GM06990 (cell line): ENCODE measurements at regions not wholly inside any gene's neighbourhood (a gene's known extent, or its start where the extent isn't known, plus 50 kb on each side); places are given as distances from the start of the nearest gene placed in this dataset.
"Not testable (repeated sequence)": the region's sequence is repeated elsewhere in the genome, so short reads cannot be mapped to it uniquely, and the experiment has no call there.

Experiments used
- DNase-seq: peaks from one replicate; pipeline ENCODE4 v3.0.0-alpha.2; 2011; ENCODE audit not compliant: insufficient read length; ENCODE audit errors: extremely low read depth
- H3K27me3 ChIP-seq: replicated peaks from 2 replicates; pipeline ENCODE4 v1.6.0; 2011; ENCODE audit warnings: low read length; ENCODE audit not compliant: control insufficient read depth, insufficient read depth
- H3K36me3 ChIP-seq: 2 replicates; pipeline ENCODE4 v1.5.1; 2011; ENCODE audit warnings: low read length; ENCODE audit not compliant: control insufficient read depth, insufficient read depth
- H3K4me3 ChIP-seq: replicated peaks from 2 replicates; pipeline ENCODE4 v1.5.1; 2011; ENCODE audit warnings: low read depth, mild to moderate bottlenecking, control low read depth, low read length
- TF ChIP-seq, protein P1 (sequence below): IDR thresholded peaks from 2 replicates; pipeline ENCODE4 v1.5.1; 2011; ENCODE audit warnings: low read length, control low read depth, mild to moderate bottlenecking, inconsistent platforms; ENCODE audit not compliant: insufficient read depth, poor library complexity, severe bottlenecking

DNA sequence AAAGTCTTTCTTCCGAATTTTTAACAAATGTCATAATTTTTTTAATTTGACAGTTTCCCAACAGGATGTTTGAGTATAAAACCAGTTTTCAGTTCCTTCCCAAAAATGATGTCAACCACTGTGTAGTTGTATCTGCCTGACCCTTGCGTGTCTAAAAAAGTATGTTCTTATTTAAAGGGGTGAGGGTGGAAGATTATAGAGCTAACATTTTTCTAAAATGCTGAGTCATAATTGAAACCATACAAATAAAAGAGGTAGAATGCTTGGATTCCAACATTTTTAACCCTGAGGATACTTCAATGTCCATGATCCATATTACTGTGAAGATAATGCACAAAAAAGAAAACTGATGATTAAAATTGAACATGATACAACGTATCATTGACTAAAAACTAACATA lies 1388.8 kb downstream of the UQCRFS1 start:
- no peak for DNase-seq
- TF ChIP-seq, protein P1, sequence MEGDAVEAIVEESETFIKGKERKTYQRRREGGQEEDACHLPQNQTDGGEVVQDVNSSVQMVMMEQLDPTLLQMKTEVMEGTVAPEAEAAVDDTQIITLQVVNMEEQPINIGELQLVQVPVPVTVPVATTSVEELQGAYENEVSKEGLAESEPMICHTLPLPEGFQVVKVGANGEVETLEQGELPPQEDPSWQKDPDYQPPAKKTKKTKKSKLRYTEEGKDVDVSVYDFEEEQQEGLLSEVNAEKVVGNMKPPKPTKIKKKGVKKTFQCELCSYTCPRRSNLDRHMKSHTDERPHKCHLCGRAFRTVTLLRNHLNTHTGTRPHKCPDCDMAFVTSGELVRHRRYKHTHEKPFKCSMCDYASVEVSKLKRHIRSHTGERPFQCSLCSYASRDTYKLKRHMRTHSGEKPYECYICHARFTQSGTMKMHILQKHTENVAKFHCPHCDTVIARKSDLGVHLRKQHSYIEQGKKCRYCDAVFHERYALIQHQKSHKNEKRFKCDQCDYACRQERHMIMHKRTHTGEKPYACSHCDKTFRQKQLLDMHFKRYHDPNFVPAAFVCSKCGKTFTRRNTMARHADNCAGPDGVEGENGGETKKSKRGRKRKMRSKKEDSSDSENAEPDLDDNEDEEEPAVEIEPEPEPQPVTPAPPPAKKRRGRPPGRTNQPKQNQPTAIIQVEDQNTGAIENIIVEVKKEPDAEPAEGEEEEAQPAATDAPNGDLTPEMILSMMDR, result no peak
- Histone ChIP-seq H3K4me3 (no peak overlapping the region), H3K36me3 (no peaks in the 10 kb centered on the region), H3K27me3 (no peaks in the 10 kb centered on the region)

DNA sequence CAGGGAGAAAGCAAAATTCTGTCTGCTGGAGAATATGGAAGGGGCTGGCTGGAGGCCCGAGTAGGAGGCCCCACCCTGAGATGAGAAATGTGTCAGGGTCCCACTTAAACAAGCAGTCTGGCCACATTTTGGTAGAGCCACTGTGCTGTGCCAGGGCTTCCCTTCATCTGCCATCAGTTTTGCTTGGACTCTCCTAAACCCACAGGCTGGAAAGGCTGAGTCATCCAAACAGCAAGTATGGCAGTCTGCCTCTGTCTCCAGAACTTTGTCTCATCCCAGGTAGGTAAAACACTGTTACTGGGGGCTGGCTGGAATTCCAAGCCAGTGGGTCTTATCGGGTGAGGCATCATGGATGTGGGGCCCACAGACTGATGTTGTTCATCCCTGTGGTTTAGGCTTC lies 1390.6 kb downstream of the UQCRFS1 start:
- Histone ChIP-seq H3K27me3 (no peaks in the 10 kb centered on the region), H3K4me3 (no peak overlapping the region), H3K36me3 (no peaks in the 10 kb centered on the region)
- TF ChIP-seq, protein P1, result no peak
- DNase-seq, result no peak

DNA sequence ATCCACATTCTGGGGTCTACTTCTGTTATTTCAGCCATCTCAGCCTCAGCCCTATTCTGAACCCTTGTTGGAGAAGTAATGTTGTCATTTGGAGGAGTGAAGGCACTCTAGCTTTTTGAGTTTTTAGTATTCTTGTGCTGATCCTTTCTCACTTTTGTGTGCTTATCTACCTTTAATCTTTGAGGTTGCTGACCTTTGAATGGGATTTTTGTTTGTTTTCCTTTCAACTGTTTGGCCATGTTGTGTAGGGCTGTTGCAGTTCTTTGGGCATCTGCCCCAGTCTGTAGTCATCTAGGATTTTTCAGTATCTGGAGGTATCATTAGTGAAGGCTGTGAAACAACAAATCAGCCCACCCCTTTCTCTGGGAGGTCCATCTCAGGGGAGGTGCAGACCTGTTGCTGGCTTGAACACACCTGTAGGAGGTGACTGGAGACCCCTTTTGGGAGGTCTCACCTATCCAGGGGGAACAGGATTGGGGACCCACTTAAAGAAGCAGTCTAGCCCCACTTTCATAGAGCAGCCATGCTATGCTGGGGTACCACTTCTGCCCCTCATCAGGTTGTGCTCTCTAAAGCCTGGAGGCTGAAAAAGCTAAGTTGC lies 1391.4 kb downstream of the UQCRFS1 start:
- TF ChIP-seq, protein P1, result no peak

DNA sequence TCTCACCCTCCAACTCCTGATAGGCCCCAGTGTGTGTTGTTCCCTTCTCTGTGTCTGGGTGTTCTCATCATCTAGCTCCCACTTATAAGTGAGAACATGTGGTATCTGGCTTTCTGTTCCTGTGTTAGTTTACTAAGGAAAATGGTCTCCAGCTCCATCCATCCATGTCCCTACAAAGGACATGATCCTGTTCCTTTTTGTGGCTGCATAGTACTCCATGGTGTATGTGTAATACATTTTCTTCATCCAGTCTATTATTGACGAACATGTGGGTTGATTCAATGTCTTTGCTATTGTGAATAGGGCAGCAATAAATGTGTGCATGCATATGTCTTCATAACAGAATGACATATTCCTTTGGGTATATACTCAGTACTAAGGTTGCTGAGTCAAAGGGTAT lies 1397.0 kb downstream of the UQCRFS1 start:
- Histone ChIP-seq H3K27me3 (no peaks in the 10 kb centered on the region), H3K36me3 (no peaks in the 10 kb centered on the region), H3K4me3 (no peak overlapping the region)
- no peak for DNase-seq
- TF ChIP-seq, protein P1, result no peak

More for the DNA sequence above, 1391.4 kb downstream of the UQCRFS1 start:
- no peak for DNase-seq
- no peaks in the 10 kb centered on the region for H3K36me3 ChIP-seq
- no peaks in the 10 kb centered on the region for H3K27me3 ChIP-seq
- H3K4me3 ChIP-seq, result no peak overlapping the region

DNA sequence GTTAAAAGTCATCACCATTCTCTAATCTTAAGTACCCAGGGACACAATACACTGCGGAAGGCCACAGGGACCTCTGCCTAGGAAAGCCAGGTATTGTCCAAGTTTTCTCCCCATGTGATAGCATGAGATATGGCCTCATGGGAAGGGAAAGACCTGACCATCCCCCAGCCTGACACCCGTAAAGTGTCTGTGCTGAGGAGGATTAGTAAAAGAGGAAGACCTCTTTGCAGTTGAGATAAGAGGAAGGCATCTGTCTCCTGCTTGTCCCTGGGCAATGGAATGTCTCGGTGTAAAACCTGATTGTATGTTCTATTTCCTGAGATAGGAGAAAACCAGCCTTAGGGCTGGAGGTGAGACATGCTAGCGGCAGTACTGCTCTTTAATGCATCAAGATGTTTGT lies 1398.1 kb downstream of the UQCRFS1 start:
- not testable (repeated sequence) for H3K27me3 ChIP-seq, DNase-seq, H3K4me3 ChIP-seq, H3K36me3 ChIP-seq

DNA sequence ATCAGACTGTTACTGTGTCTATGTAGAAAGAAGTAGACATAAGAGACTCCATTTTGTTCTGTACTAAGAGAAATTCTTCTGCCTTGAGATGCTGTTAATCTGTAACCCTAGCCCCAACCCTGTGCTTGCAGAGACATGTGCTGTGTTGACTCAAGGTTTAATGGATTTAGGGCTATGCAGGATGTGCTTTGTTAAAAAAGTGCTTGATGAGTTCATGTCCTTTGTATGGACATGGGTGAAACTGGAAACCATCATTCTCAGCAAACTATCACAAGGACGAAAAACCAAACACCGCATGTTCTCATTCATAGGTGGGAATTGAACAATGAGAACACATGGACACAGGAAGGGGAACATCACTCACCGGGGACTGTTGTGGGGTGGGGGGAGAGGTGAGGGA lies 1398.7 kb downstream of the UQCRFS1 start:
- H3K4me3 ChIP-seq, DNase-seq, H3K36me3 ChIP-seq, H3K27me3 ChIP-seq: not testable (repeated sequence)

DNA sequence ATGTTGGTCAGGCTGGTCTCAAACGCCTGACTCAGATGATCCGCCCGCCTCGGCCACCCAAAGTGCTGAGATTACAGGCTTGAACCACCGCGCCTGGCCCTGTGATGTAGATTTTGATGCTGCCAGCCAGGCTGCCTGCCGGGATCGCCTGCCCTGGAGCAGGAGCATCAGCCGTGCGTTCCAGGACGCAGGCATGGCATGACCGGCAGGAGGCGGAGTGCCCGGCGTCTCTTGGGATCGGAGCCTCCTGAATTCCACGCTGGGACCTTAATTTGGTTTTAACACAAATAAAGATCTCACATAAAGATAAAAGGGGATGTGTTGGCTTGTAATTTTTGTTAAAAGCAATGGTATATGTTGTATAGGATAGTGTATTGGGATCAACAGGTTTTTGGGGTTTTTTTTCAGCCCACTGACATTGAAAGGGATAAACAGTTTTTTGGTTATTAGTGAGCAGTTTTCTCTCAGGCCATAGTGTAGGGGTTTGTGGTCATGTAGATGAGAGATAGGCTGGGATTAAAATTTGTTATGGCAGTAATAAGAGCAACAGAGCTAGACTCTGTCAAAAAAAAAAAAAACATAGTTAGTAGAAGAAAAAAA lies 1406.4 kb downstream of the UQCRFS1 start:
- TF ChIP-seq, protein P1, result no peak
- peaks cover 8% of the 10 kb centered on the region for H3K36me3 ChIP-seq
- no peak for DNase-seq
- H3K4me3 ChIP-seq, result no peak overlapping the region
- H3K27me3 ChIP-seq, result no peaks in the 10 kb centered on the region
